ENCODE measurements at regions not wholly inside any gene's neighbourhood (a gene's known extent, or its start where the extent isn't known, plus 50 kb on each side); places are given as distances from the start of the nearest gene placed in this dataset.

DNA sequence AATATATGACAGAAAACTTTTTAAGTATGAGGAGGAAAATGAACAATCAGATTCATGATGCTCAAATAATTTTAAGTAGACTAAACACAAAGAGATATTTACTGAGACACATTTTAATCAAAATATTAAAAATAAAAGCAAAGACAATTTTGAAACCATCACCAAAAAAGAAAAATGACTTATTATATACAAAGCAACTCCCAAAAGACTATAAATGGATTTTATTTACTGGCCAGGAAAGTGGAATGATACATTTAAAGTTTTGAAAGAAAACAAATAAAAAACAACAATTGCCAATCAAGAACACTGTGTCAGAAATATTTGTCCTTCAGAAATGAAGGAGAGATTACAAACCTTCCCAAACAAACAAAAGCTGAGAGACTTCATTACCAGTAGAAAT, 968.5 kb upstream of the CELF4 start:
- TF ChIP-seq, protein P1, sequence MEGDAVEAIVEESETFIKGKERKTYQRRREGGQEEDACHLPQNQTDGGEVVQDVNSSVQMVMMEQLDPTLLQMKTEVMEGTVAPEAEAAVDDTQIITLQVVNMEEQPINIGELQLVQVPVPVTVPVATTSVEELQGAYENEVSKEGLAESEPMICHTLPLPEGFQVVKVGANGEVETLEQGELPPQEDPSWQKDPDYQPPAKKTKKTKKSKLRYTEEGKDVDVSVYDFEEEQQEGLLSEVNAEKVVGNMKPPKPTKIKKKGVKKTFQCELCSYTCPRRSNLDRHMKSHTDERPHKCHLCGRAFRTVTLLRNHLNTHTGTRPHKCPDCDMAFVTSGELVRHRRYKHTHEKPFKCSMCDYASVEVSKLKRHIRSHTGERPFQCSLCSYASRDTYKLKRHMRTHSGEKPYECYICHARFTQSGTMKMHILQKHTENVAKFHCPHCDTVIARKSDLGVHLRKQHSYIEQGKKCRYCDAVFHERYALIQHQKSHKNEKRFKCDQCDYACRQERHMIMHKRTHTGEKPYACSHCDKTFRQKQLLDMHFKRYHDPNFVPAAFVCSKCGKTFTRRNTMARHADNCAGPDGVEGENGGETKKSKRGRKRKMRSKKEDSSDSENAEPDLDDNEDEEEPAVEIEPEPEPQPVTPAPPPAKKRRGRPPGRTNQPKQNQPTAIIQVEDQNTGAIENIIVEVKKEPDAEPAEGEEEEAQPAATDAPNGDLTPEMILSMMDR (IDR thresholded peaks at IDR 0.05) = no peak
- TF ChIP-seq POLR2A (IDR thresholded peaks at IDR 0.05) = no peak
